Natural killer cell treated with Interleukin-12 subunit alpha and Interleukin-12 subunit beta and Interleukin-15 and Interleukin-18, amount 100 ng/mL, for 72 hours (primary cell): ENCODE measurements at regions not wholly inside any gene's neighbourhood (a gene's known extent, or its start where the extent isn't known, plus 50 kb on each side); places are given as distances from the start of the nearest gene placed in this dataset.

ENCODE experiments used
- ATAC-seq, 2 donors: fragments of 150-1000 bp; cut with Tn5 transposase in 1 of 2; sonication (Bioruptor Pico), chemical (Tn5 transposase) in 1 of 2; 2 replicates each; pipeline ENCODE4 v1.10.0; 2021
- DNase-seq: peaks from one replicate; pipeline ENCODE4 v3.0.0; 2022; ENCODE audit warnings: low spot score
- H3K27ac Mint-ChIP-seq, 2 donors: 1 replicate in 1 of 2; 2 replicates in 1 of 2; pipeline ENCODE4 v1.8.0; 2022; ENCODE audit warnings: mixed read lengths in 2 of 2, mild to moderate bottlenecking in 1 of 2, moderate library complexity in 1 of 2
- H3K27me3 Mint-ChIP-seq, 2 donors: 1 replicate in 1 of 2; 2 replicates in 1 of 2; pipeline ENCODE4 v1.8.0; 2022; ENCODE audit warnings: mixed read lengths in 2 of 2
- H3K36me3 Mint-ChIP-seq: one replicate; pipeline ENCODE4 v1.8.0; 2022; ENCODE audit warnings: mixed read lengths
- H3K4me1 Mint-ChIP-seq, 2 donors: 1 replicate in 1 of 2; 2 replicates in 1 of 2; pipeline ENCODE4 v1.8.0; 2022; ENCODE audit warnings: low read depth in 2 of 2, mixed read lengths in 2 of 2, mild to moderate bottlenecking in 1 of 2
- H3K4me3 Mint-ChIP-seq: one replicate; pipeline ENCODE4 v1.8.0; 2022; ENCODE audit warnings: mixed read lengths
- H3K9me3 Mint-ChIP-seq: 2 replicates; pipeline ENCODE4 v1.8.0; 2022; ENCODE audit warnings: mixed read lengths

GRCh38 chr7:96407427-96407826 is 85.5 kb upstream of the SLC25A13 start:
- H3K4me3 Mint-ChIP-seq = no peak overlapping the region
- no peak overlapping the region for H3K27ac Mint-ChIP-seq
- H3K27me3 Mint-ChIP-seq = peaks cover 14 to 19% of the 10 kb centered on the region in 2 donors
- no peaks in the 10 kb centered on the region for H3K9me3 Mint-ChIP-seq
- no peak for ATAC-seq
- DNase-seq = no peak
- no peaks in the 10 kb centered on the region for H3K4me1 Mint-ChIP-seq
- no peaks in the 10 kb centered on the region for H3K36me3 Mint-ChIP-seq

- ATAC-seq = no peak
- Mint-ChIP-seq H3K27me3 (peaks cover 15 to 19% of the 10 kb centered on the region in 2 donors), H3K9me3 (no peaks in the 10 kb centered on the region), H3K4me1 (no peaks in the 10 kb centered on the region), H3K4me3 (no peak overlapping the region), H3K27ac (no peak overlapping the region), H3K36me3 (no peaks in the 10 kb centered on the region)
- no peak for DNase-seq
Observed at GRCh38 chr7:96402913-96403312, 81.0 kb upstream of the SLC25A13 start.

- H3K27me3 Mint-ChIP-seq = peaks cover 17 to 19% of the 10 kb centered on the region in 2 donors
- no peak for ATAC-seq
- no peaks in the 10 kb centered on the region for H3K9me3 Mint-ChIP-seq
Observed at GRCh38 chr7:96401200-96401599, 79.3 kb upstream of the SLC25A13 start.

GRCh38 chr7:96400518-96400917 is 78.6 kb upstream of the SLC25A13 start:
- H3K27ac Mint-ChIP-seq = no peak overlapping the region
- H3K36me3 Mint-ChIP-seq = no peaks in the 10 kb centered on the region
- no peak overlapping the region for H3K4me3 Mint-ChIP-seq
- H3K4me1 Mint-ChIP-seq = no peaks in the 10 kb centered on the region
- no peak for ATAC-seq
- no peak for DNase-seq
- peaks cover 19 to 20% of the 10 kb centered on the region in 2 donors for H3K27me3 Mint-ChIP-seq
- H3K9me3 Mint-ChIP-seq = no peaks in the 10 kb centered on the region

More at GRCh38 chr7:96401200-96401599, 79.3 kb upstream of the SLC25A13 start:
- Mint-ChIP-seq H3K4me1 (no peaks in the 10 kb centered on the region), H3K4me3 (no peak overlapping the region), H3K27ac (no peak overlapping the region), H3K36me3 (no peaks in the 10 kb centered on the region)
- DNase-seq = no peak

- Mint-ChIP-seq H3K36me3 (peaks cover 1% of the 10 kb centered on the region), H3K27me3 (peaks cover 20% of the 10 kb centered on the region in 2 donors), H3K9me3 (no peaks in the 10 kb centered on the region), H3K27ac (no peak overlapping the region), H3K4me3 (no peak overlapping the region), H3K4me1 (no peaks in the 10 kb centered on the region)
- DNase-seq (no peak), ATAC-seq (no peak)
Observed at GRCh38 chr7:96400001-96400400, 78.1 kb upstream of the SLC25A13 start.

- no peak for ATAC-seq
- H3K4me1 Mint-ChIP-seq = no peaks in the 10 kb centered on the region
Observed at GRCh38 chr7:96397936-96398598, 76.2 kb upstream of the SLC25A13 start.

GRCh38 chr7:96388620-96389383 is 66.9 kb upstream of the SLC25A13 start:
- H3K9me3 Mint-ChIP-seq = peaks cover 2% of the 10 kb centered on the region
- DNase-seq (no peak), ATAC-seq (no peak)
- H3K4me3 Mint-ChIP-seq = no peak overlapping the region
- H3K27me3 Mint-ChIP-seq = peaks cover 13 to 31% of the 10 kb centered on the region in 2 donors
- H3K4me1 Mint-ChIP-seq = no peaks in the 10 kb centered on the region
- H3K27ac Mint-ChIP-seq = no peak overlapping the region
- H3K36me3 Mint-ChIP-seq = no peaks in the 10 kb centered on the region

More at GRCh38 chr7:96397936-96398598, 76.2 kb upstream of the SLC25A13 start:
- no peak overlapping the region for H3K27ac Mint-ChIP-seq
- no peak overlapping the region for H3K4me3 Mint-ChIP-seq
- peaks cover 3% of the 10 kb centered on the region for H3K9me3 Mint-ChIP-seq
- DNase-seq = no peak
- peaks cover 11 to 15% of the 10 kb centered on the region in 2 donors for H3K27me3 Mint-ChIP-seq
- H3K36me3 Mint-ChIP-seq = peaks cover 4% of the 10 kb centered on the region

- ATAC-seq (no peak), DNase-seq (no peak)
- Mint-ChIP-seq H3K9me3 (peaks cover 2% of the 10 kb centered on the region), H3K27me3 (peaks cover 13 to 31% of the 10 kb centered on the region in 2 donors), H3K4me3 (no peak overlapping the region), H3K4me1 (no peaks in the 10 kb centered on the region), H3K27ac (no peak overlapping the region), H3K36me3 (no peaks in the 10 kb centered on the region)
Observed at GRCh38 chr7:96388166-96388565, 66.3 kb upstream of the SLC25A13 start.

GRCh38 chr7:96380111-96380512 is 58.2 kb upstream of the SLC25A13 start:
- peaks cover 9 to 16% of the 10 kb centered on the region in 2 donors for H3K27me3 Mint-ChIP-seq
- ATAC-seq = no peak
- DNase-seq = no peak
- no peak overlapping the region for H3K27ac Mint-ChIP-seq
- no peaks in the 10 kb centered on the region for H3K36me3 Mint-ChIP-seq
- H3K4me3 Mint-ChIP-seq = no peak overlapping the region
- no peaks in the 10 kb centered on the region for H3K9me3 Mint-ChIP-seq
- H3K4me1 Mint-ChIP-seq = no peaks in the 10 kb centered on the region

GRCh38 chr7:96377399-96377798 is 55.5 kb upstream of the SLC25A13 start:
- DNase-seq (no peak), ATAC-seq (no peak)
- H3K9me3 Mint-ChIP-seq = no peaks in the 10 kb centered on the region
- H3K27me3 Mint-ChIP-seq = peaks cover 5 to 16% of the 10 kb centered on the region in 2 donors
- no peaks in the 10 kb centered on the region for H3K4me1 Mint-ChIP-seq
- no peak overlapping the region for H3K27ac Mint-ChIP-seq
- no peaks in the 10 kb centered on the region for H3K36me3 Mint-ChIP-seq
- no peak overlapping the region for H3K4me3 Mint-ChIP-seq
